ENCODE measurements at regions not wholly inside any gene's neighbourhood (a gene's known extent, or its start where the extent isn't known, plus 50 kb on each side); places are given as distances from the start of the nearest gene placed in this dataset.

DNA sequence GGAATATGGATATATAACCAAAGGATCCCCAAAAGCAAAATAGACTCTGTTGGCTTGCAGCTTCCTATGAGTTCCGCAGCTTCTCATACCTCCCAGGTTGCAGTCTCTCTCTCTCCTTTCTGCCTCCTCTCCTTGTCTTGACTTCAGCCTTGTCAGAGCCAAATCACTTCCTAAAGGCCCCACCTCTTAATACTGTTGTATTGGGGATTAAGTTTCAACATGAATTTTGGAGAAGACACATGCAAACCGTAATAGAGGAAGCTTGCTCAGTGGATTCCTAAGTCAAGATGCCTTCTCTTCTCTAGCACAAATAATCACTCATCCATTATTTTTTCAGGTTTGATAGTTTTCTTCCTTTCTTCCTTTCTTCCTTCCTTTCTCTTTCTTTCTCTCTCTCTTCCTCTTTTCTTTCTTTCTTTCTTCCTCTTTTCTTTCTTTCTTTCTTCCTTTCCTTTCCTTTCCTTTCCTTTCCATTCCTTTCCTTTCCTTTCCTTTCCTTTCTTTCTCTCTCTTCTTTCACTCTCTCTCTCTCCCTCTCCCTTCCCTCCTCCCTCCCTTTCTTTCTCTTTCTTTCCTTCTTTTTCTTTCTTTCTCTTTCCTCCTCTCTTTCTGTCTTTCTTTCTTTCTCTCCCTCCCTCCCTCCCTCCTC is 411.3 kb upstream of the TPM1 start:
- no peak for TF ChIP-seq Cebpa-rat (IDR thresholded peaks at IDR 0.05)
- no peak overlapping the region for H3K27ac ChIP-seq
- H3K9me3 ChIP-seq: no peaks in the 10 kb centered on the region
- H3K36me3 ChIP-seq: no peaks in the 10 kb centered on the region
- no peak overlapping the region for H3K4me3 ChIP-seq
- no peaks in the 10 kb centered on the region for H3K4me1 ChIP-seq
- H3K9ac ChIP-seq: no peak overlapping the region
- H3K4me2 ChIP-seq: no peak overlapping the region
- H4K20me1 ChIP-seq: no peaks in the 10 kb centered on the region
- no peaks in the 10 kb centered on the region for H3K27me3 ChIP-seq

DNA sequence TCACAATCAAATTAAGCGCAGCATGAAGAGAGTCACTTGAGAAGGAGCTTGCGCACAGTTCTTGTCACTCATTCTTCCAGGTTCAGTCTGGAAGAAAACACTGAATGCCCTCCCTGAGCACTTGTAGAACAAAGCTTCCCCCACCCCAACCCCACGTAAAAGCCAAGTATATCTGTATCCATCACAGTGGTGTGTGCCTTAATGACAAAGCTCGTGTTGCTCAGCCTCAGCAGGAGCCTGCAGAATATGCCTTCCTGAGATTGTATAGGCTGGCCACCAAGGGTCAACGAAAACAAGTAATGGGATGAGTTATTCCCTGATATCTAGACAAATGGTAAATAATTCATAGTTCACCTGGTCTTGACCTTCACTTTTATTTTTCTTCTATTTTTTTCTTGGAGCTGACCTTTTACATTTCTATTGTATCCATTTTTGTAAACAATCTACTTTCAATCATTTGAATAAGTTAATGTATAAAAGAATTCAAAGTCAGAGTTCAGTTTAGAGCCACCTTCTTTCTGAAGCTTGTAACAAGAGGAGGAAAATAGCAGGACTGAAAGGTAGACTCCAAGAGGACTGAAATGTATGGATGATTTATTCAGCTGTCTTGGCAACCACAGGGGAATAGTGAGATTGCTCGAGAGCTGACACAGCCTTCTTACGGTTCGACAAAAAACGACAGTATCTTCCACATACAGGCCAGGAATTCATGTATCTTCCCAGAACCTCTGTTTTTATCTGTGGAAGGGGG is 405.5 kb upstream of the TPM1 start:
- no peak overlapping the region for H3K27ac ChIP-seq
- peaks cover 6% of the 10 kb centered on the region for H3K4me1 ChIP-seq
- no peak overlapping the region for H3K4me3 ChIP-seq
- H4K20me1 ChIP-seq: no peaks in the 10 kb centered on the region
- H3K9ac ChIP-seq: no peak overlapping the region
- no peaks in the 10 kb centered on the region for H3K9me3 ChIP-seq
- no peaks in the 10 kb centered on the region for H3K36me3 ChIP-seq
- H3K27me3 ChIP-seq: no peaks in the 10 kb centered on the region
- no peak overlapping the region for H3K4me2 ChIP-seq
- no peak for TF ChIP-seq Cebpa-rat (IDR thresholded peaks at IDR 0.05)

DNA sequence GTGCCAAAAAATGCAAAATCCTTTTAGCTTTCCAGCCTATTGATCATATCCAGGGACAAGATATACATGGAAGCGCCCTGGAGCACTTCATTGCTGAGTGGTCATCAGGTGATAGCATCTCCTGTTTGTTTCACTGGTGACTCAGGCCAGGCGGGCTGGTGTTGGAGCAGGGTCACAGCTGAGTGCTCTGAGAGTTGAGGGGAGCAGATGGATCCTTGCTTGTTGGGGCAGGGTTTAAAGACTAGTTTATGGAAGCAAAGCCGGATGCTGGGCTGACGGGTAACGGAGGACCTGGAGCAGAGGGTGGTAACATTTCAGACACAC is 405.0 kb upstream of the TPM1 start:
- Histone ChIP-seq H4K20me1 (no peaks in the 10 kb centered on the region), H3K9me3 (no peaks in the 10 kb centered on the region), H3K4me1 (peaks cover 9% of the 10 kb centered on the region), H3K27ac (no peak overlapping the region), H3K4me2 (no peak overlapping the region), H3K27me3 (no peaks in the 10 kb centered on the region), H3K9ac (no peak overlapping the region), H3K36me3 (no peaks in the 10 kb centered on the region), H3K4me3 (no peak overlapping the region)
- TF ChIP-seq Cebpa-rat (IDR thresholded peaks at IDR 0.05): no peak

- no peak overlapping the region for H3K4me3 ChIP-seq
- H4K20me1 ChIP-seq: no peaks in the 10 kb centered on the region
- H3K27me3 ChIP-seq: no peaks in the 10 kb centered on the region
- TF ChIP-seq Cebpa-rat (IDR thresholded peaks at IDR 0.05): no peak
- no peak overlapping the region for H3K4me2 ChIP-seq
- H3K36me3 ChIP-seq: no peaks in the 10 kb centered on the region
- H3K27ac ChIP-seq: no peak overlapping the region
- H3K4me1 ChIP-seq: peaks cover 9% of the 10 kb centered on the region
- H3K9ac ChIP-seq: no peak overlapping the region
- H3K9me3 ChIP-seq: no peaks in the 10 kb centered on the region
These were observed 404.5 kb upstream of the TPM1 start for GRCh38 chr15:62637950-62638619.

GRCh38 chr15:62639432-62639831 is 403.1 kb upstream of the TPM1 start:
- no peak overlapping the region for H3K9ac ChIP-seq

GRCh38 chr15:62639906-62640605 is 402.5 kb upstream of the TPM1 start:
- no peaks in the 10 kb centered on the region for H3K36me3 ChIP-seq
- H3K27me3 ChIP-seq: no peaks in the 10 kb centered on the region
- no peaks in the 10 kb centered on the region for H3K9me3 ChIP-seq
- no peak overlapping the region for H3K4me3 ChIP-seq
- no peak overlapping the region for H3K27ac ChIP-seq
- no peak for TF ChIP-seq Cebpa-rat (IDR thresholded peaks at IDR 0.05)
- H3K4me1 ChIP-seq: peaks cover 9% of the 10 kb centered on the region
- no peak overlapping the region for H3K4me2 ChIP-seq
- no peak overlapping the region for H3K9ac ChIP-seq
- H4K20me1 ChIP-seq: no peaks in the 10 kb centered on the region

More at GRCh38 chr15:62639432-62639831, 403.1 kb upstream of the TPM1 start:
- no peaks in the 10 kb centered on the region for H3K36me3 ChIP-seq
- no peaks in the 10 kb centered on the region for H3K9me3 ChIP-seq
- H3K27me3 ChIP-seq: no peaks in the 10 kb centered on the region
- H4K20me1 ChIP-seq: no peaks in the 10 kb centered on the region
- no peak overlapping the region for H3K4me3 ChIP-seq
- no peak overlapping the region for H3K27ac ChIP-seq
- peaks cover 9% of the 10 kb centered on the region for H3K4me1 ChIP-seq
- TF ChIP-seq Cebpa-rat (IDR thresholded peaks at IDR 0.05): no peak
- H3K4me2 ChIP-seq: no peak overlapping the region

- Histone ChIP-seq H3K27me3 (no peaks in the 10 kb centered on the region), H3K27ac (no peak overlapping the region), H3K9ac (peak overlapping the region; percentile 32; the same call in 1 of the 2 replicates), H4K20me1 (no peaks in the 10 kb centered on the region), H3K4me3 (no peak overlapping the region), H3K36me3 (no peaks in the 10 kb centered on the region), H3K4me2 (peak overlapping the region; percentile 35), H3K9me3 (no peaks in the 10 kb centered on the region), H3K4me1 (peaks cover 9% of the 10 kb centered on the region)
- TF ChIP-seq Cebpa-rat (IDR thresholded peaks at IDR 0.05): no peak
These were observed 400.7 kb upstream of the TPM1 start for GRCh38 chr15:62641825-62642224.

- no peak overlapping the region for H3K4me3 ChIP-seq
- H4K20me1 ChIP-seq: no peaks in the 10 kb centered on the region
- no peaks in the 10 kb centered on the region for H3K9me3 ChIP-seq
- no peak overlapping the region for H3K4me2 ChIP-seq
- no peaks in the 10 kb centered on the region for H3K36me3 ChIP-seq
- H3K27me3 ChIP-seq: no peaks in the 10 kb centered on the region
- no peak for TF ChIP-seq Cebpa-rat (IDR thresholded peaks at IDR 0.05)
- H3K9ac ChIP-seq: no peak overlapping the region
- H3K4me1 ChIP-seq: peaks cover 9% of the 10 kb centered on the region
- H3K27ac ChIP-seq: no peak overlapping the region
These were observed 399.0 kb upstream of the TPM1 start for GRCh38 chr15:62643572-62643971.

DNA sequence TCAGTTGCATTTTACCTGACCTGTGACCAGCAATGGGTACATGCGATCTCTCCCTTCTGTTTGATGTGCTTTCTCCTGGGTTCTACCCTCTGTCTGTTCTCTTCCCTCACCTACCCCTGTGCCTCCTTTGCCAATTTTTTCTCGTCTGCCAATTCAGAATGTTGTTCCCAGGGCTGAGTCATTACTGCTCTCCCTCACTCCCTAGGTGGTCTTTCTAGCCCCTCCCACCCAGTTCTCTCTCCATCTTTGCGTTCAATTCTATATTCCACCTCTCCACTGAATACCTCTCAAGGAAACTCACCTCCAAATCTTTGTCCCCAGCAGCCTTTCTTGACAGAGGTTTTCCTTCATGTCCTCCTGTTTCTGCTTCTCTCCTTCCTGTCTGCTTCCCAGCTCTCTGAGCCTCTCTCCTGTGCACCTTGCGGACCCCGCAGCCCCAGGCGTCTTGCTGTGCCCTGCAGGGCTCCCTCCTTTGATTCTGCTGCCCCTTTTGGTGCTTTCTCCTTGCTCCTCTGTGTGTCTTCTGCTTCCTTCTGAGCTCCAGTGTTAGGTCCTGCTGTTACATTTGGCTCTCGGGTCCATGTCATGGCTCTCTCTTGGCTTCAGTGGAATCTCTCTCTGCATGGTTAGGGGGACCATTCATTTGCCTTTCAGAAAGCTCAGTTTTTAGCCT is 398.2 kb upstream of the TPM1 start:
- no peak overlapping the region for H3K4me2 ChIP-seq
- H3K27ac ChIP-seq: no peak overlapping the region
- TF ChIP-seq Cebpa-rat (IDR thresholded peaks at IDR 0.05): no peak
- H3K9ac ChIP-seq: no peak overlapping the region
- no peak overlapping the region for H3K4me3 ChIP-seq
- peaks cover 9% of the 10 kb centered on the region for H3K4me1 ChIP-seq
- H4K20me1 ChIP-seq: no peaks in the 10 kb centered on the region
- no peaks in the 10 kb centered on the region for H3K27me3 ChIP-seq
- H3K36me3 ChIP-seq: no peaks in the 10 kb centered on the region
- H3K9me3 ChIP-seq: no peaks in the 10 kb centered on the region

All from BLaER1 (cell line).